Adrenal gland (tissue), 9 donors: ENCODE measurements at regions not wholly inside any gene's neighbourhood (a gene's known extent, or its start where the extent isn't known, plus 50 kb on each side); places are given as distances from the start of the nearest gene placed in this dataset.

Experiments
- DNase-seq, 7 donors: peaks; one replicate each; pipeline ENCODE4 v3.0.0-alpha.2; 2019 to 2020
- H3K27ac ChIP-seq, 5 donors: fragments of 200-600 bp; sonication (generic) in 4 of 5; 1 replicate in 3 of 5; 2 replicates in 2 of 5; pipeline versions ENCODE4 v1.5.1 to v1.8.0; 2016 to 2020; ENCODE audit warnings: mild to moderate bottlenecking in 1 of 5
- H3K27me3 ChIP-seq: fragments of 200-600 bp; 2 replicates; pipeline ENCODE4 v1.8.0; 2021
- H3K36me3 ChIP-seq, 2 donors: fragments of 200-600 bp; replicated peaks in 1 of 2; 1 replicate in 1 of 2; 2 replicates in 1 of 2; pipeline versions ENCODE4 v1.5.1 to v1.8.0; 2018 to 2022
- H3K4me1 ChIP-seq, 2 donors: fragments of 200-600 bp; replicated peaks in 1 of 2; 1 replicate in 1 of 2; 2 replicates in 1 of 2; pipeline versions ENCODE4 v1.5.1 to v1.8.0; 2018 to 2021
- H3K4me3 ChIP-seq, 4 donors: fragments of 200-600 bp; sonication (generic) in 3 of 4; one replicate each; pipeline ENCODE4 v1.5.1; 2016 to 2018
- H3K9me3 ChIP-seq, 3 donors: fragments of 200-600 bp; sonication (generic) in 1 of 3; replicated peaks in 1 of 3; 1 replicate in 2 of 3; 2 replicates in 1 of 3; pipeline versions ENCODE4 v1.5.1 to v1.8.0; 2016 to 2021
- CTCF ChIP-seq, 6 experiments: fragments of 450-650 bp in 4 of 6; fragments of 200-600 bp in 2 of 6; sonication (generic) in 1 of 6; IDR thresholded peaks; 1 replicate in 5 of 6; 2 replicates in 1 of 6; pipeline versions ENCODE4 v1.5.1 to v1.8.0; 2016 to 2021; ENCODE audit warnings: antibody characterized with exemption in 6 of 6, mild to moderate bottlenecking in 2 of 6, moderate library complexity in 1 of 6
- POLR2A ChIP-seq, 2 donors: fragments of 450-650 bp; IDR thresholded peaks; one replicate each; pipeline ENCODE4 v1.6.1; 2017; ENCODE audit warnings: antibody characterized with exemption in 2 of 2, mild to moderate bottlenecking in 2 of 2, moderate library complexity in 1 of 2
- WGBS, 4 donors: extraction: QIAGEN DNeasy Blood & Tissue Kit in 2 of 4; methylation state at CpG; one replicate each; pipeline versions ENCODE4 v1.1.5 to v1.1.7; 2013 to 2017; 5-methylcytosine and 5-hydroxymethylcytosine counted together
- intact Hi-C, 2 donors: fragments of 100-400 bp; cut with DNase I; formaldehyde crosslinking; loops; one replicate each; pipeline versions ENCODE4 v1.14.1 to v1.15.0; 2022 to 2023
- donor health status: healthy with polysubstance abuse.
- donor health status: Bipolar disorder and iron deficiency.
- donor health status: DM: yes; HTN: yes; CAD: no.
- donor health status: DM: no; HTN: no; CAD: no.
- donor health status: DM: no; HTN: no; CAD: no.

- intact Hi-C loops: no loop called here
- H3K9me3 ChIP-seq: no peaks in the 10 kb centered on the region
- no peaks in the 10 kb centered on the region for H3K4me1 ChIP-seq
- no peaks in the 10 kb centered on the region for H3K36me3 ChIP-seq
- DNase-seq: no peak
- no peak overlapping the region for H3K4me3 ChIP-seq
- H3K27me3 ChIP-seq: no peaks in the 10 kb centered on the region
- TF ChIP-seq POLR2A (IDR thresholded peaks at IDR 0.05): no peak
- no peak for TF ChIP-seq CTCF (IDR thresholded peaks at IDR 0.05)
- WGBS, 4 donors: 80 to 90% (median 84%) methylated on average over 2 to 4 of the region's 4 CpGs
- H3K27ac ChIP-seq: no peak overlapping the region
These were observed 333.2 kb upstream of the PODXL start for GRCh38 chr7:131889572-131890150.

GRCh38 chr7:131883769-131884168 lies 327.3 kb upstream of the PODXL start:
- no peak for TF ChIP-seq CTCF (IDR thresholded peaks at IDR 0.05)
- TF ChIP-seq POLR2A (IDR thresholded peaks at IDR 0.05): no peak
- Histone ChIP-seq H3K27ac (no peak overlapping the region), H3K4me1 (no peaks in the 10 kb centered on the region), H3K4me3 (no peak overlapping the region), H3K27me3 (no peaks in the 10 kb centered on the region), H3K36me3 (no peaks in the 10 kb centered on the region), H3K9me3 (no peaks in the 10 kb centered on the region)
- DNase-seq: no peak
- intact Hi-C loops: no loop called here
- WGBS, 4 donors: 54 to 75% (median 71%) methylated on average over 2 of the region's 2 CpGs

GRCh38 chr7:131883196-131883595 lies 326.8 kb upstream of the PODXL start:
- Histone ChIP-seq H3K27me3 (no peaks in the 10 kb centered on the region), H3K4me3 (no peak overlapping the region), H3K4me1 (no peaks in the 10 kb centered on the region), H3K36me3 (no peaks in the 10 kb centered on the region), H3K9me3 (no peaks in the 10 kb centered on the region), H3K27ac (no peak overlapping the region)
- intact Hi-C loops: no loop called here
- no peak for DNase-seq
- WGBS, 4 donors: 76 to 81% (median 80%) methylated on average over 7 to 8 of the region's 8 CpGs
- TF ChIP-seq CTCF (IDR thresholded peaks at IDR 0.05) (no peak), POLR2A (IDR thresholded peaks at IDR 0.05) (no peak)

GRCh38 chr7:131882321-131882720 lies 325.9 kb upstream of the PODXL start:
- intact Hi-C loops: no loop called here
- H3K27me3 ChIP-seq: no peaks in the 10 kb centered on the region
- H3K27ac ChIP-seq: no peak overlapping the region
- TF ChIP-seq POLR2A (IDR thresholded peaks at IDR 0.05): no peak
- TF ChIP-seq CTCF (IDR thresholded peaks at IDR 0.05): no peak
- no peak for DNase-seq
- H3K9me3 ChIP-seq: no peaks in the 10 kb centered on the region
- H3K4me1 ChIP-seq: no peaks in the 10 kb centered on the region
- H3K36me3 ChIP-seq: no peaks in the 10 kb centered on the region
- no peak overlapping the region for H3K4me3 ChIP-seq
